AG04450 (cell line): ENCODE measurements at regions not wholly inside any gene's neighbourhood (a gene's known extent, or its start where the extent isn't known, plus 50 kb on each side); places are given as distances from the start of the nearest gene placed in this dataset.
"Not testable (repeated sequence)": the region's sequence is repeated elsewhere in the genome, so short reads cannot be mapped to it uniquely, and the experiment has no call there.

Source experiments
- CTCF ChIA-PET: fragments of 300-600, 350-600 bp; formaldehyde crosslinking; extraction: SDS; loops from one replicate; lab custom pipeline; 2022; ENCODE audit warnings: antibody characterized with exemption, inconsistent platforms; lab: Charles Lee
- POLR2A ChIA-PET: fragments of 350-600 bp; formaldehyde crosslinking; extraction: SDS; loops from one replicate; lab custom pipeline; 2021; ENCODE audit warnings: antibody characterized with exemption, inconsistent platforms; lab: Yijun Ruan, JAX
- DNase-seq: peaks from one replicate; pipeline ENCODE4 v3.0.0-alpha.2; 2011; ENCODE audit warnings: low read depth, low spot score
- H3K27ac ChIP-seq: one replicate; pipeline ENCODE4 v1.5.1; 2012; ENCODE audit warnings: low read depth, low read length, control low read depth
- H3K27me3 ChIP-seq: one replicate; pipeline ENCODE4 v1.6.0; 2012; ENCODE audit warnings: low read length; ENCODE audit not compliant: control insufficient read depth, insufficient read depth
- H3K4me3 ChIP-seq: 2 replicates; pipeline ENCODE4 v1.5.1; 2011; ENCODE audit warnings: mild to moderate bottlenecking, low read depth, low read length, control low read depth
- H3K9me3 ChIP-seq: 2 replicates; pipeline ENCODE4 v1.5.1; 2012; ENCODE audit warnings: low read length; ENCODE audit not compliant: control insufficient read depth, insufficient read depth
- CTCF ChIP-seq: IDR thresholded peaks from 2 replicates; pipeline ENCODE4 v1.5.1; 2011; ENCODE audit warnings: low read depth, low read length, control low read depth, inconsistent platforms

- TF ChIP-seq CTCF, result no peak
- Histone ChIP-seq H3K27me3 (no peaks in the 10 kb centered on the region), H3K9me3 (peaks cover 9% of the 10 kb centered on the region; the same call in 1 of the 2 replicates), H3K4me3 (no peak overlapping the region), H3K27ac (no peak overlapping the region)
- ChIA-PET POLR2A (no interaction called here), CTCF (no interaction called here)
- DNase-seq, result no peak
Measured at GRCh38 chr4:12036450-12036849, 607.8 kb upstream of the HS3ST1 start.

- Histone ChIP-seq H3K4me3 (no peak overlapping the region), H3K9me3 (peaks cover 17% of the 10 kb centered on the region), H3K27ac (no peak overlapping the region), H3K27me3 (no peaks in the 10 kb centered on the region)
- ChIA-PET CTCF (no interaction called here), POLR2A (no interaction called here)
- DNase-seq, result no peak
- no peak for TF ChIP-seq CTCF
Measured at GRCh38 chr4:12028258-12028657, 599.6 kb upstream of the HS3ST1 start.

GRCh38 chr4:12022409-12022808, 593.7 kb upstream of the HS3ST1 start:
- Histone ChIP-seq H3K27me3 (no peaks in the 10 kb centered on the region), H3K27ac (no peak overlapping the region), H3K9me3 (peaks cover 16% of the 10 kb centered on the region), H3K4me3 (no peak overlapping the region)
- DNase-seq, result no peak
- CTCF ChIA-PET, result no interaction called here
- POLR2A ChIA-PET, result no interaction called here
- no peak for TF ChIP-seq CTCF

- H3K4me3 ChIP-seq, result no peak overlapping the region
- POLR2A ChIA-PET, result no interaction called here
- TF ChIP-seq CTCF, result no peak
- no peaks in the 10 kb centered on the region for H3K27me3 ChIP-seq
- H3K27ac ChIP-seq, result no peak overlapping the region
- DNase-seq, result no peak
- H3K9me3 ChIP-seq, result peaks cover 7% of the 10 kb centered on the region; the same call in 1 of the 2 replicates
- CTCF ChIA-PET, result no interaction called here
Measured at GRCh38 chr4:12016729-12017128, 588.0 kb upstream of the HS3ST1 start.

GRCh38 chr4:12005471-12005870, 576.8 kb upstream of the HS3ST1 start:
- no peak overlapping the region for H3K4me3 ChIP-seq

GRCh38 chr4:11996581-11996980, 567.9 kb upstream of the HS3ST1 start:
- POLR2A ChIA-PET, CTCF ChIA-PET, H3K27ac ChIP-seq, DNase-seq, H3K4me3 ChIP-seq, H3K27me3 ChIP-seq: not testable (repeated sequence)
- peaks cover 21% of the 10 kb centered on the region for H3K9me3 ChIP-seq

More at GRCh38 chr4:12005471-12005870, 576.8 kb upstream of the HS3ST1 start:
- H3K9me3 ChIP-seq, result peaks cover 12% of the 10 kb centered on the region
- ChIA-PET CTCF (no interaction called here), POLR2A (no interaction called here)
- H3K27me3 ChIP-seq, result no peaks in the 10 kb centered on the region
- no peak for DNase-seq
- no peak overlapping the region for H3K27ac ChIP-seq
- no peak for TF ChIP-seq CTCF
